ENCODE measurements at regions not wholly inside any gene's neighbourhood (a gene's known extent, or its start where the extent isn't known, plus 50 kb on each side); places are given as distances from the start of the nearest gene placed in this dataset.
A peak's percentile ranks its signal among the peaks of the same experiment; 100 is the strongest.

DNA sequence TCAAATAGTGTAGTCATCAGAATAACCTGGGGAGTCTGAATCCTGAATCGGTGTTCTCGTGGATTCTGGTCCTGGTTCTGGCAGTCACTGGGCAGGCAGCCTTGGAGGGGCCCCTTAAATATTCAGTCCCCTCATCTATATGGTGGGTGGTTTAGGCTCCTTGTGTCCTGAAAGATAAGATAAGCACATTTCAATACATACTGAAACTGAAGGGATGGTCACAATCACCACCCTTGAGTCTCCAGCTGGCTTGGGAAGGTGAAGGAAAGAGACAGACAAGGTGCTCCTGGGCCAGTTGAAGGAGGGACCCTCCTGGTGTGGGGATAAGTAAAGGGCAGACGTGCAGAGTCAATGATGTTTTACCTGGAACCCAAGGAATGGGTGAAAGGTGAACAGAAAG lies 146.7 kb downstream of the CXCL12 start:
- H3K27me3 ChIP-seq = no peaks in the 10 kb centered on the region
- DNase-seq = no peak
- H3K9ac ChIP-seq (ENCODE audit: low read depth in 2 of 2, low read length in 2 of 2) = no peak overlapping the region
- no peaks in the 10 kb centered on the region for H3K9me3 ChIP-seq
- no peaks in the 10 kb centered on the region for H3K36me3 ChIP-seq
- TF ChIP-seq, protein P1, sequence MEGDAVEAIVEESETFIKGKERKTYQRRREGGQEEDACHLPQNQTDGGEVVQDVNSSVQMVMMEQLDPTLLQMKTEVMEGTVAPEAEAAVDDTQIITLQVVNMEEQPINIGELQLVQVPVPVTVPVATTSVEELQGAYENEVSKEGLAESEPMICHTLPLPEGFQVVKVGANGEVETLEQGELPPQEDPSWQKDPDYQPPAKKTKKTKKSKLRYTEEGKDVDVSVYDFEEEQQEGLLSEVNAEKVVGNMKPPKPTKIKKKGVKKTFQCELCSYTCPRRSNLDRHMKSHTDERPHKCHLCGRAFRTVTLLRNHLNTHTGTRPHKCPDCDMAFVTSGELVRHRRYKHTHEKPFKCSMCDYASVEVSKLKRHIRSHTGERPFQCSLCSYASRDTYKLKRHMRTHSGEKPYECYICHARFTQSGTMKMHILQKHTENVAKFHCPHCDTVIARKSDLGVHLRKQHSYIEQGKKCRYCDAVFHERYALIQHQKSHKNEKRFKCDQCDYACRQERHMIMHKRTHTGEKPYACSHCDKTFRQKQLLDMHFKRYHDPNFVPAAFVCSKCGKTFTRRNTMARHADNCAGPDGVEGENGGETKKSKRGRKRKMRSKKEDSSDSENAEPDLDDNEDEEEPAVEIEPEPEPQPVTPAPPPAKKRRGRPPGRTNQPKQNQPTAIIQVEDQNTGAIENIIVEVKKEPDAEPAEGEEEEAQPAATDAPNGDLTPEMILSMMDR (IDR thresholded peaks at IDR 0.05) = no peak
- intact Hi-C loops (cut with DNase I) = no loop called here
- H3K27ac ChIP-seq = no peak overlapping the region
- H3K4me1 ChIP-seq = no peaks in the 10 kb centered on the region
- H3K4me3 ChIP-seq = no peak overlapping the region

- TF ChIP-seq, protein P1 (IDR thresholded peaks at IDR 0.05) = no peak
- Histone ChIP-seq H3K27me3 (no peaks in the 10 kb centered on the region), H3K9me3 (no peaks in the 10 kb centered on the region), H3K9ac (ENCODE audit: low read depth in 2 of 2, low read length in 2 of 2) (no peak overlapping the region), H3K4me3 (no peak overlapping the region), H3K4me1 (no peaks in the 10 kb centered on the region), H3K36me3 (no peaks in the 10 kb centered on the region), H3K27ac (no peak overlapping the region)
- DNase-seq = no peak
- intact Hi-C loops (cut with DNase I) = no loop called here
These were observed 147.4 kb downstream of the CXCL12 start for GRCh38 chr10:44237364-44238049.

- no peak overlapping the region for H3K9ac ChIP-seq (ENCODE audit: low read depth in 2 of 2, low read length in 2 of 2)
- H3K27ac ChIP-seq = no peak overlapping the region
- no peaks in the 10 kb centered on the region for H3K27me3 ChIP-seq
- no peak overlapping the region for H3K4me3 ChIP-seq
- no peaks in the 10 kb centered on the region for H3K36me3 ChIP-seq
- intact Hi-C loops (cut with DNase I) = no loop called here
- H3K9me3 ChIP-seq = no peaks in the 10 kb centered on the region
- DNase-seq = no peak
- no peaks in the 10 kb centered on the region for H3K4me1 ChIP-seq
- TF ChIP-seq, protein P1 (IDR thresholded peaks at IDR 0.05) = no peak
These were observed 149.5 kb downstream of the CXCL12 start for GRCh38 chr10:44235363-44235762.

- Histone ChIP-seq H3K9me3 (no peaks in the 10 kb centered on the region), H3K9ac (ENCODE audit: low read depth in 2 of 2, low read length in 2 of 2) (no peak overlapping the region), H3K27me3 (no peaks in the 10 kb centered on the region), H3K36me3 (no peaks in the 10 kb centered on the region), H3K4me1 (no peaks in the 10 kb centered on the region), H3K27ac (no peak overlapping the region), H3K4me3 (no peak overlapping the region)
- TF ChIP-seq, protein P1 (IDR thresholded peaks at IDR 0.05) = no peak
- DNase-seq = no peak
- intact Hi-C loops (cut with DNase I) = no loop called here
These were observed 150.4 kb downstream of the CXCL12 start for GRCh38 chr10:44234483-44234875.

DNA sequence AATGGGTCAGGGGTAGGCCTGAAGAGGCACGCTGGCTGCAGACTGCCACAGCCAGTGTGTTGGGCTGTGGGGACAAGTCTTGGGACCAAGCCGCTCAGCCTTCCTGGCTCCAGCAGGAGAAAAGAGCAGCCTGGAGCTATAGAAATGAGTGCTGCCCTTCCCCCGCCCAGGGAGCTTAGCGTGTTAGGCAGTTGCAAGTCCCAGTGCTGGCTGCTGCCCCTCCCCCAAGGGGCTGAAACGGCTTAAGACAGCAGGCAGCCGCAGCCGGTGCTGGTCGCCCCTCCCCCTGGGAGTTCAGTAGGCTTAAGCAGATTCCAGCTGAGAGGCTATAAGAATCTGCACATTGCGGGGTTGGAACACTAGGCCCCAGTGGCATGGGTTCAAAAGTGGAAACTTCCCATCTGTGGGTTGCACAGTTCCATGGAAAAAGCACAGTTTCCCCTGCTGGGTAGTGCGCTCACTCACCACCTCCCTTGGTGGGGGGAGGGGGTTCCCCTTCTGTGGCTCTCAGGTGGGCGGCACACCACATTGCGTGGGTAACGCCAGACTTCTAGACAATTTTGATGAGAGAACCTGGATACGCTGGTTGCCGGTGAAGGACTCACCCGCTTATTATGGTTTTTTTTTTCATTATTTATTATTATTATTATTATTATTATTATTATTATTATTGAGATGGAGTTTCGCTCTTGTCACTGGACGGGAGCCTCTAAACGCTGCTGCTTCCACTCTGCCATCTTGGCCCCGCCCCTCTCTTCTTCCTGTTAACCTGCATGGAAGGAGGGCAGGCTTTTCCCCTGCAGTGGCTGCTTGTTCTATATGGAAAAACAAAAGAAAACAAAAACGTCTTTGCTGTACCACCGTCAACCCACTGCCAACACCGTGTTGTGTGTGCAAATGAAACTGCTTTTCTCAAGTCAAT lies 151.1 kb downstream of the CXCL12 start:
- TF ChIP-seq, protein P1 (IDR thresholded peaks at IDR 0.05) = no peak
- Histone ChIP-seq H3K9me3 (no peaks in the 10 kb centered on the region), H3K4me1 (no peaks in the 10 kb centered on the region), H3K9ac (ENCODE audit: low read depth in 2 of 2, low read length in 2 of 2) (no peak overlapping the region), H3K4me3 (no peak overlapping the region), H3K36me3 (no peaks in the 10 kb centered on the region), H3K27ac (no peak overlapping the region), H3K27me3 (no peaks in the 10 kb centered on the region)
- peak; percentile 54 for DNase-seq
- intact Hi-C loops (cut with DNase I) = no loop called here
